ENCODE measurements at regions not wholly inside any gene's neighbourhood (a gene's known extent, or its start where the extent isn't known, plus 50 kb on each side); places are given as distances from the start of the nearest gene placed in this dataset.

- H3K27ac ChIP-seq (ENCODE audit: low read depth, low read length): no peak overlapping the region
- H3K4me2 ChIP-seq (ENCODE audit: low read depth, low read length, poor library complexity, severe bottlenecking): no peak overlapping the region
- no peaks in the 10 kb centered on the region for H3K9me2 ChIP-seq (replicated peaks; ENCODE audit: insufficient read depth, low read length)
- H2AFZ ChIP-seq (ENCODE audit: low read depth, low read length, severe bottlenecking): no peak overlapping the region
- H3F3A ChIP-seq (ENCODE audit: insufficient read depth): no peaks in the 10 kb centered on the region
- H3K9me3 ChIP-seq (ENCODE audit: insufficient read depth, low read length): no peaks in the 10 kb centered on the region
- H3K9ac ChIP-seq (ENCODE audit: low read length): no peak overlapping the region
- H3K79me2 ChIP-seq (ENCODE audit: insufficient read depth, low read length): no peaks in the 10 kb centered on the region
- H3K36me3 ChIP-seq (ENCODE audit: low read length): no peaks in the 10 kb centered on the region
- TF ChIP-seq EZH2phosphoT487 (conservative IDR thresholded peaks at IDR 0.05; ENCODE audit: low read length) (no peak), CTCF (IDR thresholded peaks at IDR 0.05; ENCODE audit: insufficient read depth, low read length, poor library complexity, severe bottlenecking) (no peak)
- H4K20me1 ChIP-seq (ENCODE audit: low read depth, low read length): no peaks in the 10 kb centered on the region; the same call in 1 of the 2 replicates
- H3K4me3 ChIP-seq (ENCODE audit: insufficient read depth, low read length, poor library complexity, severe bottlenecking): no peak overlapping the region
- H3K27me3 ChIP-seq (ENCODE audit: low read length): no peaks in the 10 kb centered on the region
Measured at GRCh38 chr5:2575292-2575691, 176.2 kb downstream of the IRX2 start.

DNA sequence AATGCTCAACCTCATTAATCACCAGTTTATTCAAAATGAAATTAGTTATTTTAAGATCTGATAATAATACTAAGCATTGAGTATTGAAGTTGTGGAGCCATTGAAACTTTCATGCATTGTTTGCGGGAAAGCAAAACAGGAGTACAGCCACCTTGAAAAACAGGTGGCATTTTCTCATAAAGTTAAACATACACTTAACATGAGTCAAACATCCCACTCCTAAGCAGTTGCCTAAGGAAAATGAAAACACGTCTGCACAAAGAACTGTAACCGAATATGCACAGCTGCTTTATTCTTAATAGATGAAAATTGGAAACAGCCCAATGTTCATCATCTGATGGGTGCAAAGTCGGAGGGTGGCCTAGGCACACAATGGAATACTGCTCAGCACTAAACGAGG lies 177.3 kb downstream of the IRX2 start:
- Histone ChIP-seq H4K20me1 (ENCODE audit: low read depth, low read length) (no peaks in the 10 kb centered on the region; the same call in 1 of the 2 replicates), H3K36me3 (ENCODE audit: low read length) (no peaks in the 10 kb centered on the region), H3K9me2 (replicated peaks; ENCODE audit: insufficient read depth, low read length) (no peaks in the 10 kb centered on the region), H3K9me3 (ENCODE audit: insufficient read depth, low read length) (no peaks in the 10 kb centered on the region), H3K27me3 (ENCODE audit: low read length) (no peaks in the 10 kb centered on the region), H3F3A (ENCODE audit: insufficient read depth) (no peaks in the 10 kb centered on the region), H3K79me2 (ENCODE audit: insufficient read depth, low read length) (no peaks in the 10 kb centered on the region), H3K9ac (ENCODE audit: low read length) (no peak overlapping the region), H3K27ac (ENCODE audit: low read depth, low read length) (no peak overlapping the region), H3K4me2 (ENCODE audit: low read depth, low read length, poor library complexity, severe bottlenecking) (no peak overlapping the region), H2AFZ (ENCODE audit: low read depth, low read length, severe bottlenecking) (no peak overlapping the region), H3K4me3 (ENCODE audit: insufficient read depth, low read length, poor library complexity, severe bottlenecking) (no peak overlapping the region)
- TF ChIP-seq CTCF (IDR thresholded peaks at IDR 0.05; ENCODE audit: insufficient read depth, low read length, poor library complexity, severe bottlenecking) (no peak), EZH2phosphoT487 (conservative IDR thresholded peaks at IDR 0.05; ENCODE audit: low read length) (no peak)

GRCh38 chr5:2570586-2570985 lies 180.9 kb downstream of the IRX2 start:
- no peaks in the 10 kb centered on the region for H3K36me3 ChIP-seq (ENCODE audit: low read length)
- H3K79me2 ChIP-seq (ENCODE audit: insufficient read depth, low read length): no peaks in the 10 kb centered on the region
- TF ChIP-seq CTCF (IDR thresholded peaks at IDR 0.05; ENCODE audit: insufficient read depth, low read length, poor library complexity, severe bottlenecking): no peak
- TF ChIP-seq EZH2phosphoT487 (conservative IDR thresholded peaks at IDR 0.05; ENCODE audit: low read length): no peak
- H3K4me2 ChIP-seq (ENCODE audit: low read depth, low read length, poor library complexity, severe bottlenecking): no peak overlapping the region
- no peaks in the 10 kb centered on the region; the same call in 1 of the 2 replicates for H4K20me1 ChIP-seq (ENCODE audit: low read depth, low read length)
- no peak overlapping the region for H2AFZ ChIP-seq (ENCODE audit: low read depth, low read length, severe bottlenecking)
- no peaks in the 10 kb centered on the region for H3K9me2 ChIP-seq (replicated peaks; ENCODE audit: insufficient read depth, low read length)
- no peak overlapping the region for H3K9ac ChIP-seq (ENCODE audit: low read length)
- no peak overlapping the region for H3K27ac ChIP-seq (ENCODE audit: low read depth, low read length)
- H3F3A ChIP-seq (ENCODE audit: insufficient read depth): no peaks in the 10 kb centered on the region
- no peaks in the 10 kb centered on the region for H3K27me3 ChIP-seq (ENCODE audit: low read length)
- H3K9me3 ChIP-seq (ENCODE audit: insufficient read depth, low read length): no peaks in the 10 kb centered on the region
- no peak overlapping the region for H3K4me3 ChIP-seq (ENCODE audit: insufficient read depth, low read length, poor library complexity, severe bottlenecking)
